Myocyte (in vitro differentiated cells): ENCODE measurements at regions not wholly inside any gene's neighbourhood (a gene's known extent, or its start where the extent isn't known, plus 50 kb on each side); places are given as distances from the start of the nearest gene placed in this dataset.
A peak's percentile ranks its signal among the peaks of the same experiment; 100 is the strongest.

ENCODE experiments used
- DNase-seq: peaks from one replicate; pipeline ENCODE4 v3.0.0-alpha.2; 2012; ENCODE audit warnings: low read depth

DNA sequence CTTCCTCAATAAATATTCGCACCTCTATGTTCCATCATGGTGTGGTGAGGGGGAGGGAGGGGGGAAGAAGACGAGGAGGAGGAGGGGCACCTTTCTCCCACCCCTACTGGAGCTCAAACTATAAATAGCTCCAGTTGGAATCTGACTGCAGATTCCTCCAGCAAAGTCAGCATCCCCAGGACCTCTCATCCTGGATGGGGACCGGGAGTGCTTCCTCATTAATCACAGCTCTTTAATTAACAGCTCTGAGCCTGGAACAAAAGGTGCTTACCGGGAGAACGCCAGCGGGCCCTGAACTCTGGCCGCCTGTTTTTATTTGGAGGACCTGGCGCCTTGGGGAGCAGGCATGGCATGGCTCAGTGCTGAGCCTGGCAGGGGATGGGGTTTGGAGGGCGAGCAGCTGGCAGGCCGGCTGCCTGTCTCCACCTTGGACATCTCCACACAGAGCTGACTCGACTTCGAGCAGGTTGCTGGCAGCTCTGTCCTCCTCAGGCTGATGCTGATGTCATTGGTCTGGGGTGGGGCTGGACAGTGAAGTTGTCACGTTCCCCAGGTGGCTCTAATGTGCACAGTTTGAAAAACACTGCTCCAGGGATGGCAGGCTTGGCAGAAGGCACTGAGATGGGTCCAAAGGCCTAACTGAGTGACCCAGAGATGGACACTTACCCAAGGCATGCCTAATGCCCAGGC lies 180.4 kb downstream of the DHX35 start:
- DNase-seq = no peak

GRCh38 chr20:39137299-39137698 lies 175.2 kb downstream of the DHX35 start:
- no peak for DNase-seq

DNA sequence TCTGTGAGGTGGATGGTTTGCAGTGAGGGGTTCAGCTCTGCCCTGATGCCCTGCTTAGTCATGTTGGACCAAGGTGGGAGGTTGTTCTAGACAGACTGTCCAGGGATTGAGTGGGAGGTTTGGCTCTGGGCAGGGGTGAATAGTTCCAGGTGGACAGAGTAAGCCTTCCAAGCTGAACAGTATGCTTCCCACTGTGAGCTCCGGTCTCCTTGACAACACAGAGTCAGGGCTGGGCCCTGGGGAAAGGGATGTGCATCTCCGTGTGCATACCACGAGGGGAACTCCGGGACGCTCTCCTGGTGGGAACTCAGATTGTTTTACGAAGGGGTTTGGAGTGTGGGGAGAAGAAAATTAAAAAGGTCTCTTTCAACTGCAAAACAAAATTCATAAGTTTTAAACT lies 174.7 kb downstream of the DHX35 start:
- no peak for DNase-seq

GRCh38 chr20:39135885-39136544 lies 173.9 kb downstream of the DHX35 start:
- no peak for DNase-seq

GRCh38 chr20:39133201-39133600 lies 171.1 kb downstream of the DHX35 start:
- no peak for DNase-seq

DNA sequence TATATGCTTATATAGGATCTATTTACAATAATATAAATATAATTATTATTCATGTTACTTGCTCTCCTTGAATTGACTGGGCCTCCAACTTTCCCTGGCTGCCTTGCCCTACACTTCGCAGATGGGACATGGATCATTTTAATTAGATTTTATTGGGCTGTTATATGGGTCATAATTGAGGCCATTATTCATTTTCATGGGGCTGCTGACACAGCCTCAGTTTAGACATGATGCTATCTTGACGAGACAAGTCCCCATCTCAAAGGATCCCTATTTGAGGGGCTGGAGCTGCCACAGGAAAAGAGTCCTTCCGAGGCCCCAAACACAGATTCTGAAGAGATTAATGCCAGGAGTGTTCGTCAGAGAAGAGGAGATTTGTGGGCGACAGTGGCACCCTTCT lies 170.4 kb downstream of the DHX35 start:
- DNase-seq = no peak

GRCh38 chr20:39132093-39132492 lies 169.9 kb downstream of the DHX35 start:
- DNase-seq = no peak

DNA sequence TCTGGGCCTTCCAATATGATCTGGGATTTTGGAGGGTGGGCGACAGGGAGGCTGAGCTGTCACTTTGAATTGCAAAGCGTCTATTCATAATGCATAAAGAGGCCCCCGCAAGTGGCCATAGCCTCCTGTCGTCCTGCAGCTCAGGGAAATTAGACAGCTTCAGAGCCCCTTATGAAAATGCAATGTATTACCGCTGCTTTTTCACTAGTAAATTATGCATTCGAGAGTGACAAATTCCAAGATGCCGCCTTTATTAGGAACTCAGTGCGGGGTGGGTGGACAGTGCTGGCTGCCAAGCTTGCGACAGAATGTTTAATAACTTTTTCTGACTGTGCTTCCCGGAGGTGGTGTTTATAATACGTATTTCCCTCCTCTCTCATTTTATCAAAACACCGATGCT lies 168.5 kb downstream of the DHX35 start:
- no peak for DNase-seq

DNA sequence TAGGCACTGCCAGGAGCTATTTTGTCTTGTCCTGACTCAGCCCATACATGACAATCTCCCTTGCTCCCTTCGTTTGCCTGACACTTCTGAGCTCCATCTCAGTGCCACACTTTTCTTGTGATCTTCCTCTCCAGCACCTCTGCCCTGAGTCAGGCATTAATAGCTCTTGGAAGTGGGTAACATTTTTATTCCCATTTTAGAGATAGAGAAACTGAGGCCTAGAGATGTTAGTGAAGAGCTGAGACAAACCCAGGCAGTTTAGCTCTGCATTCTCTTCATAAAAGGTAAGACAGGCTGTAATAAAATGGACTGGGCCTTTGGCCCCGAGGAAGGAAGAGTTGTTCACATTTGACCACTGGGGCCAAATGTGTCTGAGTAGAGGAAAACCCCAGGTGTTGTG lies 167.4 kb downstream of the DHX35 start:
- DNase-seq = no peak

- DNase-seq = no peak
These were observed 161.9 kb downstream of the DHX35 start for GRCh38 chr20:39124064-39124463.

DNA sequence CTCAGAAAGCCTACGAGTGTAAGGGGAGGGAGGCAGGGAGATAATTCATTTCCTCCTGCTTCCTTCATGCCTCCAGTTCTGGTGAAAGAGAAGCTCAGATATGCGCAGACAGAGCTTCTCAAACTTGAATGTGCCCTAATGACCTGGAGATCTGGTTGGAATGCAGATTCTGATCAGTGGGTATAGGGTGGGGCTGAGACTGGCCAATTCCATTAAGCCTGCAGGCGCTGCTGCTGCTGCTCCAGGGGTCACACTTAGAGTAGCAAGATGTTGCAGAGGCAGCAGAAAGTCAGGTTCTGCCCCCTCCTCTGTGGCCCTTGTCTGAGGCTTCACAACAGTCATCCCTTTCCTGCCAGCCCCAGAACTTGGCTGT lies 161.0 kb downstream of the DHX35 start:
- no peak for DNase-seq

GRCh38 chr20:39117491-39117890 lies 155.3 kb downstream of the DHX35 start:
- DNase-seq = peak; percentile 20

DNA sequence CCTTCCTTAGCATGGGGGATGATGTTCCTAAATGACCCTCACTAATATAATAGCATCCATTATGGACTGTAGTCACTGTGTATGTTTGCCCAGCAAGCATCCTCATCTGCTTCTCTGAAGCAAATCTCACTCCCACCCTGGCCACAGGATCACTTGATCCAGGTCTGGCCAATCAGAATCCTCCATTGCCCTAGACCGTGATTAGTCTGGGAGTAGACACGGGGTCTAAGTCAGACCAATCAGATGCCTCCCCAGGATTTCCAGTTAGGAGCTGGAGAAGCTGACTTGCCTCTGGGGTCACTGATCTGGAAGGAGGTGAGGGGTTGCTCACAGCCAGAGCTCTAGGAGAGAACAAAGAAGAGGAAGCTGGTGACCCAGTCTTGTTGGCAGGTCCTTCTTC lies 153.9 kb downstream of the DHX35 start:
- DNase-seq = no peak

DNA sequence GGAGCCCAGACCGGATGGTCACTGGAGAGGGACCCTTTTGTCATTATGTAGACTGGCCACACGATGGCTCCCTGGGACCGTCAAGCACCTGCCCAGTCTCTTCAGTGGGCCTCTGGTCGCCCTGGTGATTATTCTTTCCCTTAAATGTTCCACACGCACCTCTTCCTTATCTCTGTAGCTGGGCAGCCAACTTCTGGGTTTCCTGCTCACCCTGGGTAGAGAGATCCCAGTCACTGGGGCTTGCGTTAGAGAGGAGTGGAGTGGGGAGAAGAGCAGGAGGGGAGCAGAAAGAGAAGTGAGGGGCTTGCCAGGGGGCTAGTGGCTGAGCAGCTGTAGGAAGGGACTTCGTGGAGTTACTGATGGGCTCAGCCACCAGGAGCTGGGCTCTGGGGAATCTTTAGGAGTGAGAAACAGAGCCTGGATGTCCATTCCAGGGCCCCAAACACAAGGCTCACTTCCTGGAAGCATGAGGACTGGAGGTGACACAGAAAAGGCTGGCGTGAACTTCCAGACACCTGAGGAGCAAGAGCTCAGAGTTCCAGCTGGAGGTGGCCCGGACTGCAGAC lies 150.1 kb downstream of the DHX35 start:
- peak; percentile 40 for DNase-seq

DNA sequence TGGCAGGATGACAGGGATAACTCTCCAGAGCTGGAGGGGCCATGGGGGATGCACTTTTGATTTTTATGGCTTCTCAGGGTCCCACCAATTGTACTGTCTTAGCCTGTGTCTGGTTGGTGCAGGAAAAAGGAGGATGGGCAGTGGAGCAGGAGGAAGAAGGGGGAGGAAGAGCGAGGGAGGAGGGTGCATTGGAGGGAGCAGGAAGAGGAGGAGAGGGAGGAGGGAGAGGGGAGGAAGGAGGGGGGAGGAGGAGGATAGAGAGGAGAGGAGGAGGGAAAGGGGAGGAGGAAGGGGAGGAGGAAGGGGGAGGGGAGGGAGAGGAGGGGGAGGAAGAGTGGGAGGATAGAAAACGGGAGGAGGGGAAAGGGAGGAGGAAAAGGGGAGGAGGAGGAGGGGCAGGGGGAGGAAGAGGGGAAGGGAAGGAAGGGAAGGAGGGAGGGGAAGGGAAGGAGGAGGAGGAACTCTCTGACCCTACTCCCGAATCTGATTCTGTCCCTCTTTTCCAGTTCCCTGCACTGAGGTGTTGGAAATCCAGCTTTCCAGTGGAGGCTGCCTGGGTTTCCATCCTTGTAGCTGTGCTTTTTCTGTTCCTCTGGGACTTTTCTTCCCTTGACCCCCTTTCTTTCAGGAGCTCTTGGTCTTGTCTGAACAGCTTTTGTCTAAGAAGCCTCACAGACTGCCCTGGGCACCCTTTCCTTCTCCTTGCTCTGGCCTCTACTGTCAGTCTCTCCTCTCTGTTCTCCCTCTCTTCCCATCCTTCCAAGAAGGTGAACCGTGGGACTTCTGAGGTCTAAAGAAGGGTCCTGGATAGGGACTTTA lies 149.4 kb downstream of the DHX35 start:
- no peak for DNase-seq

- no peak for DNase-seq
These were observed 148.6 kb downstream of the DHX35 start for GRCh38 chr20:39110819-39111136.

DNA sequence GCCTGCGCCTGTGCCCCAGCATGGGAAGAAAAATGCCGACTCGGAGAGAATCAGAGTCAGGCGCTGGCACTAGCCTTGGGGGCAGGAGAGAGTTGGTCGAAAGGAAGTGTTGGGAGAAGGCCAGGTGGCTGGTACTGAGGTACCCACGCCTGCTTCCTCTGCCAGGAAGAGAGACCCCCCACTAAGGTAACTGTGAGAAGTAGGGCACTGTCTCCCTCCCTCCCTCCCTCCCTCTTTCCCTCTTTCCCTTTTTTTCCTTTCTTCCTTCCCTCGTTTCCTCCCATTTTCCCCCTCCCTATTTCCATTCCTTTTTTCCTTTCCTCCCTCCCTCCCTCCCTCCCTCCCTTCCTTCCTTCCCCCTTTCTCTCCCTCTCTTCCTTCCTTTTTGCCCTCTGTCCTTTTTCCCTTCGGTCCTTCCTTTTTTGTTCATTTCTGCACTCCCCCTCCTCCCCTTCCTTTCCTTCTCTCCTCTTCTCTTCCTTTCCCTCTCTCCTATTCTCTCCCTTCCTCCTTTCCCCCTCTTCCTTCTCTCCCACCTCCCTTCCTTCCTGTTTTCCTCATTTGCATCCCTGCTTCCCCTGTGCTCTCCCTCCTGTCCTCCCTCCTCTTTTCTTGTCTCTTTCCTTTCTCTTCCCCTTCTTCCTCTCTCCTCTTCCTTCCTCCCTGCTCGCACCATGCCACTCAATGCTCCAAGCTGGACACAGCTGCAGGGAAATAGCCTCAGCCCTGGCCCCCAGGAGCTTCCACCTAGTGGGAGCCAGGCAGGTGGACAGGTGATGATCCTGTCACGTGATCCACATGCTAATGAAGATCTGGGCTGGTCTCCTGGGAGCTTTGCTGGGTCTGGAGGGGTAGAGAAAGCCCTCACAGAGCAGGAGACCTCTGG lies 148.0 kb downstream of the DHX35 start:
- no peak for DNase-seq

DNA sequence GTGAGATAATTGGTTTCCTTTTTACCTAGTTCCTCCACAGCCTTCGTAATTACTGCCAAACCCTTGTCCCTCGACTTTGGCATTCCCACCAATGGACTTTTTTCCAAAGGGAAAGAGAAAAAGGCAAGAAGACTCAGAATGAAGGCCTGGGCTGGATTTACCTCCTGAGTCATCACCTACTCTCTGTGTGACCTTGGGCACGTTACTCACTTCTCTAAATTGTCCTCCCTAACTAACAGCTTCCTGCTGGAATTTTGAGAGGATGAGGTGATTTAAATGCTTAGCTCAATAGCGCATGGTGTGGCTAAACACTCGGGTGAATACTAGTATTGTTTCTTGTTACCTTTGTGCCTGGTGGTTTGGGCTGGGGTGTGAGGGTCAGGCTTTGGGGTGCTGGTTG lies 146.6 kb downstream of the DHX35 start:
- no peak for DNase-seq

- DNase-seq = peak; percentile 23
These were observed 145.6 kb downstream of the DHX35 start for GRCh38 chr20:39107741-39108140.

DNA sequence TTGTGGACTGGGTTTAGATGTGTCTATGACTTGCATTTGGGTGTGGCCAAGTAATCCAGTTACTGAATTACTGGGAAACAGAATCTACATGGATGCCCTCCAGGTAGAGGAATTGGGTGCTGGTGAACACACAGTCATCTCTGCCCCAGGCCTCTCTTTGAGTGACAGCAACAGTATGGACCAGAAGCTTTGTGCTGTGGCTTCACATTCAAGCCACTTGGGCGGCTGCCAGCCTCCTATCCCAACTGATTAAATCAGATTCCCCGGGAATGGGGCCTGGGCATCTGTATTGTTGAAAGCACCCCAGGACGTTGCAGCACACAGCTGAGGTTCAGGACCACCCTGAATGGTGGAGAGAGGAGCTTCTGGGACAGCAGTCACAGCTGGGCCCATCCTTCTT lies 144.6 kb downstream of the DHX35 start:
- DNase-seq = peak; percentile 46

DNA sequence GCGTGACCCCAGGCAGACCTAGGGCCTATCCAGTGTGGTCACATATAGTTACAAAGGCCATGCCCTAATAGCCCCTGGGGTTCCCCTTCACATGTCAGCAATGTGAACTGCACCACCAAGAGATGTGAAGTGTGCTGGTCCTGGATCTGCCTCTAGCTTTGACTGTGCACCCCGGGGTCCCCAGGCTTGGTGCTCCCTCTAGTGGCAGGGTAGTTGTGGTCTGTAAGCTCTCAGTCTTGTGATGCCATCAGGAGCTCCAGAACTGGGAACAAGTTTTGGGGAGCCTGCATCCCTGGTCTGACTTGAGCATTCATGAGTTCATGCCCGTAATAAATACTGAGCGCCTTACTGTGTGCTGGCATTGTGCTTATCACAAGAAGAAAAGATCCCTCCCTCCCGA lies 143.4 kb downstream of the DHX35 start:
- DNase-seq = no peak
